ENCODE measurements at regions not wholly inside any gene's neighbourhood (a gene's known extent, or its start where the extent isn't known, plus 50 kb on each side); places are given as distances from the start of the nearest gene placed in this dataset.

DNA sequence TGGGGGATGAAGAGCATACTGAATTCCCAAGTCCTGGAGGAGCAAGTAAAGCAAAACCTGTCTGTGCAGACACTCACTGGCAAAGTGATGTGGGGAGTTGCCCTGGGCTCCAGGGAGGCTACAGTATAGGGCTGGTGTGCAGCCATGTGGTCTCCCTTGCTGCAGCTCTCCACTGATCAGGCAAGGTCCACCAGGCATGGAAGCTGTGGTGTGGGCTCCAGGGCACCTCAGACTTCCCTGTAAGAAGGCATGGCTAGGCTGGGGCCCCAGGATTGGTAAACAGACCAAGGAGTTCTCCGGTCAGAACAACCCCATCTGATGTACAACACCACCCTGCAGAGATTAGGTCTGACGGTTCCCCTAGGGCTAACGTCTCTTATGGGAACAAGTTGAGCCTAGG, 241.9 kb upstream of the NDST4 start:
- DNase-seq (no peak), ATAC-seq (ENCODE audit: poor library complexity) (no peak)
- intact Hi-C loops (cut with DNase I, micrococcal nuclease), result no loop called here
- Histone ChIP-seq H3K9me3 (ENCODE audit: control insufficient read depth in 1 of 2, insufficient read depth in 1 of 2, low read length in 2 of 2) (peaks cover 7 to 9% of the 10 kb centered on the region in 2 experiments), H3K4me3 (ENCODE audit: low read length) (no peak overlapping the region), H3K4me1 (ENCODE audit: insufficient read depth, low read length) (no peaks in the 10 kb centered on the region), H3K27me3 (ENCODE audit: control insufficient read depth in 1 of 2, insufficient read depth in 2 of 2, low read length in 2 of 2) (no peaks in the 10 kb centered on the region), H3K36me3 (ENCODE audit: insufficient read depth, low read length) (no peaks in the 10 kb centered on the region), H3K27ac (ENCODE audit: low read depth in 1 of 2, low read length in 2 of 2) (no peak overlapping the region)
- H3K36me3 Mint-ChIP-seq (ENCODE audit: low read depth), result no peaks in the 10 kb centered on the region
- no peaks in the 10 kb centered on the region for H3K27me3 Mint-ChIP-seq
- no peaks in the 10 kb centered on the region for H3K4me1 Mint-ChIP-seq (ENCODE audit: low read depth)
- TF ChIP-seq CTCF (IDR thresholded peaks at IDR 0.05), result no peak
- CTCF ChIA-PET, result no interaction called here
- no peak overlapping the region for H3K4me3 Mint-ChIP-seq
- H3K27ac Mint-ChIP-seq, result no peak overlapping the region
- H3K9me3 Mint-ChIP-seq, result peaks cover 17% of the 10 kb centered on the region
- POLR2A ChIA-PET, result no interaction called here

DNA sequence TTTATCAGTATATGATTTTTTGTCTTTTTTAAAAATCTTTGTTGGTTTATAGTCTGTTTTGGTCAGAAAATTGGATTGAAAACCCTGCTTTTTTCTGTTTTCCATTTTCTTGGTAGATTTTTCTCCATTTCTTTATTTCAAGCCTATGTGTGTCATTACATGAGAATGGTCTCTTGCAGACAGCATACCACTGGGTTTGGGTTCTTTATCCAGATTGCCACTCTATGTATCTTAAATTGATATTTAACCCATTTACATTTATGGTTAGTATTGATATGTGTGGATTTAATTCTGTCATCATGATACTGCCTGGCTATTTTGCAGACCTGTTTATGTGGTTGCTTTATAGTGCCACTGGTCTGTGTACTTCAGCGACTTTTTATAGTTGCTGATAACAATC, 239.9 kb upstream of the NDST4 start:
- Mint-ChIP-seq H3K27me3 (no peaks in the 10 kb centered on the region), H3K36me3 (ENCODE audit: low read depth) (no peaks in the 10 kb centered on the region), H3K4me1 (ENCODE audit: low read depth) (no peaks in the 10 kb centered on the region), H3K27ac (no peak overlapping the region), H3K9me3 (peaks cover 18% of the 10 kb centered on the region), H3K4me3 (no peak overlapping the region)
- no peak overlapping the region for H3K4me3 ChIP-seq (ENCODE audit: low read length)
- ChIA-PET CTCF (no interaction called here), POLR2A (no interaction called here)
- no peak overlapping the region for H3K27ac ChIP-seq (ENCODE audit: low read depth in 1 of 2, low read length in 2 of 2)
- intact Hi-C loops (cut with DNase I, micrococcal nuclease), result no loop called here
- no peaks in the 10 kb centered on the region for H3K36me3 ChIP-seq (ENCODE audit: insufficient read depth, low read length)
- H3K9me3 ChIP-seq (ENCODE audit: control insufficient read depth in 1 of 2, insufficient read depth in 1 of 2, low read length in 2 of 2), result peaks cover 7 to 9% of the 10 kb centered on the region in 2 experiments
- H3K4me1 ChIP-seq (ENCODE audit: insufficient read depth, low read length), result no peaks in the 10 kb centered on the region
- TF ChIP-seq CTCF (IDR thresholded peaks at IDR 0.05), result no peak
- DNase-seq (no peak), ATAC-seq (ENCODE audit: poor library complexity) (no peak)
- no peaks in the 10 kb centered on the region for H3K27me3 ChIP-seq (ENCODE audit: control insufficient read depth in 1 of 2, insufficient read depth in 2 of 2, low read length in 2 of 2)

DNA sequence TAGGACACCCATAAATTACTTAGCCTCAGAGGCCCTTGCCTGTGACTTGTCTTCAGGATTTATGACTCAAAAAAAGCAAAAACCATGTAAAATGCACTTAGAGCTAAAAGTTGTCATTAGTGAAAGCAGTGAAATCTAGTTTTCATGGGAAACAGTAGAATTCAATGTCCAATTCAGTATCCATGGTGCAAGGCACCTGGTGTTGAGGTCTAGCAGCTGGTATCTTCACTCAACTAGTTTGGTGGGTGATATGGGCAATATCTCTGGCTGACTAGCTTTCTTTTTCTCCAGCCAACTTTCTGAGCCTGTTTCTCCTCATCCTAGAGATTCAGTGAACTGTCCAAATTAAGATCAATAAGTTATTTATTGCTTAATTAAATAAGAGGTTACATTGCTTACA, 229.8 kb upstream of the NDST4 start:
- H3K27ac Mint-ChIP-seq, result no peak overlapping the region
- TF ChIP-seq CTCF (IDR thresholded peaks at IDR 0.05), result no peak
- no peaks in the 10 kb centered on the region for H3K36me3 Mint-ChIP-seq (ENCODE audit: low read depth)
- Histone ChIP-seq H3K27ac (ENCODE audit: low read depth in 1 of 2, low read length in 2 of 2) (no peak overlapping the region), H3K4me3 (ENCODE audit: low read length) (no peak overlapping the region), H3K4me1 (ENCODE audit: insufficient read depth, low read length) (no peaks in the 10 kb centered on the region), H3K9me3 (ENCODE audit: control insufficient read depth in 1 of 2, insufficient read depth in 1 of 2, low read length in 2 of 2) (no peaks in the 10 kb centered on the region), H3K27me3 (ENCODE audit: control insufficient read depth in 1 of 2, insufficient read depth in 2 of 2, low read length in 2 of 2) (no peaks in the 10 kb centered on the region), H3K36me3 (ENCODE audit: insufficient read depth, low read length) (no peaks in the 10 kb centered on the region)
- no peaks in the 10 kb centered on the region for H3K4me1 Mint-ChIP-seq (ENCODE audit: low read depth)
- H3K27me3 Mint-ChIP-seq, result no peaks in the 10 kb centered on the region
- POLR2A ChIA-PET, result no interaction called here
- ATAC-seq (ENCODE audit: poor library complexity) (no peak), DNase-seq (no peak)
- CTCF ChIA-PET, result no interaction called here
- peaks cover 3% of the 10 kb centered on the region for H3K9me3 Mint-ChIP-seq
- intact Hi-C loops (cut with DNase I, micrococcal nuclease), result no loop called here
- H3K4me3 Mint-ChIP-seq, result no peak overlapping the region
